ENCODE measurements at regions not wholly inside any gene's neighbourhood (a gene's known extent, or its start where the extent isn't known, plus 50 kb on each side); places are given as distances from the start of the nearest gene placed in this dataset.

DNA sequence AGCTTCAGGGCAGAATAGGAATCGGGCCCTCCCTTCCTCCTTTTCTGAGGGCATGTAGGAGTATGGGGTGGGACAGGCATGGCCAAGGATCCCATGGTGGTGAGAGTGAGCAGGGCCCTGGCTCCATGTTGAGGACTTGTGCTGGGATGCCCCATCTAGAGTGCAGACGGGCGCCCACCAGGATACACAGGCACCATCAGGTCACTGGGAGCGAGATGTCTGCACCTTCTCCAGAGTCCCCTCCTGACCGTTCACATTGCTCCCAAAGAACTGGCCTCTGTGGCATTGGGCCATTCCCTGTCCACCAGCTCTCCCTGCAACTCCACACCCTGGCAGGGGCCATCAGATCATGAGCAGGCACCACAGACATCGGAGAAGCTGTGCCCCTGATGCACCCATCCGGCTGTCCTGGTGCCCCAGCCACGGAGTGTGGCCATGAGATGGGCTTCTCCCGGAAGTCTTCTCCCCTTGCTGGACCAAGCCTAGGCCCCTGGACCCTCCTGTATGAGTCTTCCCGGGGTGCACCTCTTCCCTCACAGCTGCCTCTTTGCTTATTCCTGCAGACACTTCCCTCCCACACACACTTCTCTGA, 195.0 kb downstream of the IRX2 start:
- TF ChIP-seq, protein P1, sequence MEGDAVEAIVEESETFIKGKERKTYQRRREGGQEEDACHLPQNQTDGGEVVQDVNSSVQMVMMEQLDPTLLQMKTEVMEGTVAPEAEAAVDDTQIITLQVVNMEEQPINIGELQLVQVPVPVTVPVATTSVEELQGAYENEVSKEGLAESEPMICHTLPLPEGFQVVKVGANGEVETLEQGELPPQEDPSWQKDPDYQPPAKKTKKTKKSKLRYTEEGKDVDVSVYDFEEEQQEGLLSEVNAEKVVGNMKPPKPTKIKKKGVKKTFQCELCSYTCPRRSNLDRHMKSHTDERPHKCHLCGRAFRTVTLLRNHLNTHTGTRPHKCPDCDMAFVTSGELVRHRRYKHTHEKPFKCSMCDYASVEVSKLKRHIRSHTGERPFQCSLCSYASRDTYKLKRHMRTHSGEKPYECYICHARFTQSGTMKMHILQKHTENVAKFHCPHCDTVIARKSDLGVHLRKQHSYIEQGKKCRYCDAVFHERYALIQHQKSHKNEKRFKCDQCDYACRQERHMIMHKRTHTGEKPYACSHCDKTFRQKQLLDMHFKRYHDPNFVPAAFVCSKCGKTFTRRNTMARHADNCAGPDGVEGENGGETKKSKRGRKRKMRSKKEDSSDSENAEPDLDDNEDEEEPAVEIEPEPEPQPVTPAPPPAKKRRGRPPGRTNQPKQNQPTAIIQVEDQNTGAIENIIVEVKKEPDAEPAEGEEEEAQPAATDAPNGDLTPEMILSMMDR (IDR thresholded peaks at IDR 0.05; ENCODE audit: insufficient read depth, low read length, poor library complexity, severe bottlenecking), result no peak
- TF ChIP-seq EZH2phosphoT487 (conservative IDR thresholded peaks at IDR 0.05; ENCODE audit: low read length), result no peak
